Astrocyte (in vitro differentiated cells and primary cell): ENCODE measurements at regions not wholly inside any gene's neighbourhood (a gene's known extent, or its start where the extent isn't known, plus 50 kb on each side); places are given as distances from the start of the nearest gene placed in this dataset.

ENCODE experiments used
- EZH2 ChIP-seq: IDR thresholded peaks from 2 replicates; pipeline ENCODE4 v1.6.1; 2012; ENCODE audit warnings: mild to moderate bottlenecking, low read length, inconsistent platforms; ENCODE audit not compliant: insufficient read depth
- TF ChIP-seq, protein P1 (sequence below): IDR thresholded peaks from 2 replicates; pipeline ENCODE4 v1.5.1; 2011; ENCODE audit warnings: low read depth, mild to moderate bottlenecking, inconsistent platforms, low read length, moderate library complexity; ENCODE audit not compliant: insufficient read depth

DNA sequence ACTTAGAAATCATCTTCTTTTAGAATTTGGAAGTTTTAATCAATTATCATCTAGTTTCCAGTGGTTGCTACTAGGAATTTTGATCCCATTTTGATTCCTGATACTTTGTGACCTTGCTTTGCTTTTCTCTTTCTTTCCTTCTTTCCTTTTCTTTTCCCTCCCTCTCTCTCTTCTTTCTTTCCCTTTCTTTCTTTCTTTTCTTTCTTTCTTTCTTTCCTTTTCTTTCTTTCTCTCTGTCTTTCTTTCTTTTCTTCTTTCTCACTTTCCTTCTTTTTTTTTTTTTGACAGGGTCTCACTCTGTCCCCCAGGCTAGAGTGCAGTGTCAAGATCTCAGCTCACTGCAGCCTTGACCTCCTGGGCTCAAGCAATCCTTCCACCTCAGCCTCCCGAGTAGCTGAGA lies 81.5 kb upstream of the OSBPL8 start:
- TF ChIP-seq, protein P1, sequence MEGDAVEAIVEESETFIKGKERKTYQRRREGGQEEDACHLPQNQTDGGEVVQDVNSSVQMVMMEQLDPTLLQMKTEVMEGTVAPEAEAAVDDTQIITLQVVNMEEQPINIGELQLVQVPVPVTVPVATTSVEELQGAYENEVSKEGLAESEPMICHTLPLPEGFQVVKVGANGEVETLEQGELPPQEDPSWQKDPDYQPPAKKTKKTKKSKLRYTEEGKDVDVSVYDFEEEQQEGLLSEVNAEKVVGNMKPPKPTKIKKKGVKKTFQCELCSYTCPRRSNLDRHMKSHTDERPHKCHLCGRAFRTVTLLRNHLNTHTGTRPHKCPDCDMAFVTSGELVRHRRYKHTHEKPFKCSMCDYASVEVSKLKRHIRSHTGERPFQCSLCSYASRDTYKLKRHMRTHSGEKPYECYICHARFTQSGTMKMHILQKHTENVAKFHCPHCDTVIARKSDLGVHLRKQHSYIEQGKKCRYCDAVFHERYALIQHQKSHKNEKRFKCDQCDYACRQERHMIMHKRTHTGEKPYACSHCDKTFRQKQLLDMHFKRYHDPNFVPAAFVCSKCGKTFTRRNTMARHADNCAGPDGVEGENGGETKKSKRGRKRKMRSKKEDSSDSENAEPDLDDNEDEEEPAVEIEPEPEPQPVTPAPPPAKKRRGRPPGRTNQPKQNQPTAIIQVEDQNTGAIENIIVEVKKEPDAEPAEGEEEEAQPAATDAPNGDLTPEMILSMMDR: no peak
- no peak for TF ChIP-seq EZH2
